GM12891 (cell line): ENCODE measurements at regions not wholly inside any gene's neighbourhood (a gene's known extent, or its start where the extent isn't known, plus 50 kb on each side); places are given as distances from the start of the nearest gene placed in this dataset.

ENCODE experiments used
- PAX5 ChIP-seq: IDR thresholded peaks from 2 replicates; pipeline ENCODE4 v1.6.1; 2011; ENCODE audit warnings: low read length, moderate library complexity, mild to moderate bottlenecking; ENCODE audit not compliant: insufficient read depth, severe bottlenecking
- POLR2A ChIP-seq: IDR thresholded peaks from 2 replicates; pipeline ENCODE4 v1.6.1; 2011; ENCODE audit warnings: low read depth, low read length, control low read depth
- POLR2AphosphoS5 ChIP-seq: IDR thresholded peaks from 2 replicates; pipeline ENCODE4 v1.6.1; 2011; ENCODE audit warnings: low read depth, low read length, control low read depth
- POU2F2 ChIP-seq: IDR thresholded peaks from 2 replicates; pipeline ENCODE4 v1.6.1; 2011; ENCODE audit warnings: low read depth, mild to moderate bottlenecking, control low read depth, low read length, moderate library complexity
- SPI1 ChIP-seq: IDR thresholded peaks from 2 replicates; pipeline ENCODE4 v1.6.1; 2011; ENCODE audit warnings: low read depth, low read length, control low read depth
- TAF1 ChIP-seq: IDR thresholded peaks from 2 replicates; pipeline ENCODE4 v1.6.1; 2011; ENCODE audit warnings: low read depth, low read length, control low read depth

DNA sequence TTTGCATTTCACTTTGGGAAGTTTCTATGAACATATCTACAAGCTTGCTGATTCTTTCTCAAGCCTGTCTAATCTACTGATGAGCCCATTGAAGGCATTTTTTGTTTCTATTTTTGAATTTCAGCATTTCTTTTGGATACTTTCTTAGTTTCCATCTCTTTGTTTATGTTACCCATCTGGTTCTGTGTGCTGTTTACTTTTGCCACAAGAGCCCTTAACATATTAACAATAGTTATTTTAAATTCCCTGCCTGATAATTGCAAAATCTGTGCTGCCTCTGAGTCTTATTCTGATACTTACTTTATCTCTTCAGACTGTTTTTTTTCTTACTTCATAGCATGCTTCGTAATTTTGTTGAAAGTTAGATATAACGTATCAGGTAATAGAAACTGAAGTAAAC lies 75.8 kb upstream of the ZRANB2 start:
- TF ChIP-seq POLR2AphosphoS5 (no peak), TAF1 (no peak), POLR2A (no peak), PAX5 (no peak), POU2F2 (no peak), SPI1 (no peak)
